ENCODE measurements at regions not wholly inside any gene's neighbourhood (a gene's known extent, or its start where the extent isn't known, plus 50 kb on each side); places are given as distances from the start of the nearest gene placed in this dataset.

GRCh38 chr19:29372921-29373797 lies 152.6 kb upstream of the VSTM2B start:
- no peak for TF ChIP-seq CTCF (IDR thresholded peaks at IDR 0.05; ENCODE audit: low read depth, low read length, missing control alignments)
- no peak for DNase-seq (ENCODE audit: low read depth)
- H3K4me3 ChIP-seq (ENCODE audit: low read depth, low read length) = no peak overlapping the region

- no peak overlapping the region for H3K4me3 ChIP-seq (ENCODE audit: low read depth, low read length)
- TF ChIP-seq CTCF (IDR thresholded peaks at IDR 0.05; ENCODE audit: low read depth, low read length, missing control alignments) = no peak
- DNase-seq (ENCODE audit: low read depth) = no peak
Measured at GRCh38 chr19:29375429-29376119, 150.2 kb upstream of the VSTM2B start.

- DNase-seq (ENCODE audit: low read depth) = no peak
- TF ChIP-seq CTCF (IDR thresholded peaks at IDR 0.05; ENCODE audit: low read depth, low read length, missing control alignments) = no peak
- H3K4me3 ChIP-seq (ENCODE audit: low read depth, low read length) = no peak overlapping the region
Measured at GRCh38 chr19:29376855-29377354, 148.9 kb upstream of the VSTM2B start.

GRCh38 chr19:29378126-29378525 lies 147.7 kb upstream of the VSTM2B start:
- no peak for DNase-seq (ENCODE audit: low read depth)
- H3K4me3 ChIP-seq (ENCODE audit: low read depth, low read length) = no peak overlapping the region
- TF ChIP-seq CTCF (IDR thresholded peaks at IDR 0.05; ENCODE audit: low read depth, low read length, missing control alignments) = no peak

GRCh38 chr19:29378543-29379080 lies 147.2 kb upstream of the VSTM2B start:
- TF ChIP-seq CTCF (IDR thresholded peaks at IDR 0.05; ENCODE audit: low read depth, low read length, missing control alignments) = no peak
- H3K4me3 ChIP-seq (ENCODE audit: low read depth, low read length) = no peak overlapping the region
- no peak for DNase-seq (ENCODE audit: low read depth)

GRCh38 chr19:29379257-29380021 lies 146.4 kb upstream of the VSTM2B start:
- no peak for TF ChIP-seq CTCF (IDR thresholded peaks at IDR 0.05; ENCODE audit: low read depth, low read length, missing control alignments)
- DNase-seq (ENCODE audit: low read depth) = no peak
- H3K4me3 ChIP-seq (ENCODE audit: low read depth, low read length) = no peak overlapping the region
